ENCODE measurements at regions not wholly inside any gene's neighbourhood (a gene's known extent, or its start where the extent isn't known, plus 50 kb on each side); places are given as distances from the start of the nearest gene placed in this dataset.

GRCh38 chr3:103711670-103712069 is 1276.9 kb downstream of the ZPLD1 start:
- H3K27ac ChIP-seq = no peak overlapping the region
- no peaks in the 10 kb centered on the region for H3K27me3 ChIP-seq
- H3K4me3 ChIP-seq = no peak overlapping the region
- intact Hi-C loops (cut with DNase I; ENCODE audit: low total_unique reads) = no loop called here
- H3K4me1 ChIP-seq = no peaks in the 10 kb centered on the region
- no peaks in the 10 kb centered on the region for H3K36me3 ChIP-seq
- no peak for DNase-seq
- TF ChIP-seq CTCF (IDR thresholded peaks at IDR 0.05) (no peak), POLR2A (IDR thresholded peaks at IDR 0.05) (no peak)
- no peaks in the 10 kb centered on the region for H3K9me3 ChIP-seq

- TF ChIP-seq CTCF (IDR thresholded peaks at IDR 0.05) (no peak), POLR2A (IDR thresholded peaks at IDR 0.05) (no peak)
- Histone ChIP-seq H3K9me3 (no peaks in the 10 kb centered on the region), H3K4me3 (no peak overlapping the region), H3K36me3 (no peaks in the 10 kb centered on the region), H3K27me3 (no peaks in the 10 kb centered on the region), H3K4me1 (no peaks in the 10 kb centered on the region), H3K27ac (no peak overlapping the region)
- intact Hi-C loops (cut with DNase I; ENCODE audit: low total_unique reads) = no loop called here
- DNase-seq = no peak
Measured at GRCh38 chr3:103712320-103713008, 1277.6 kb downstream of the ZPLD1 start.

- Histone ChIP-seq H3K4me1 (no peaks in the 10 kb centered on the region), H3K4me3 (no peak overlapping the region), H3K27ac (no peak overlapping the region), H3K36me3 (peaks cover 0 to 3% of the 10 kb centered on the region in 2 donors), H3K27me3 (no peaks in the 10 kb centered on the region), H3K9me3 (no peaks in the 10 kb centered on the region)
- DNase-seq = no peak
- intact Hi-C loops (cut with DNase I; ENCODE audit: low total_unique reads) = no loop called here
- no peak for TF ChIP-seq CTCF (IDR thresholded peaks at IDR 0.05)
- TF ChIP-seq POLR2A (IDR thresholded peaks at IDR 0.05) = no peak
Measured at GRCh38 chr3:103729547-103729946, 1294.7 kb downstream of the ZPLD1 start.

GRCh38 chr3:103730744-103731143 is 1295.9 kb downstream of the ZPLD1 start:
- intact Hi-C loops (cut with DNase I; ENCODE audit: low total_unique reads) = no loop called here
- H3K36me3 ChIP-seq = peaks cover 0 to 3% of the 10 kb centered on the region in 2 donors
- no peaks in the 10 kb centered on the region for H3K4me1 ChIP-seq
- no peak for TF ChIP-seq CTCF (IDR thresholded peaks at IDR 0.05)
- TF ChIP-seq POLR2A (IDR thresholded peaks at IDR 0.05) = no peak
- no peak overlapping the region for H3K27ac ChIP-seq
- H3K9me3 ChIP-seq = no peaks in the 10 kb centered on the region
- no peak overlapping the region for H3K4me3 ChIP-seq
- DNase-seq = no peak
- no peaks in the 10 kb centered on the region for H3K27me3 ChIP-seq

GRCh38 chr3:103752986-103753385 is 1318.2 kb downstream of the ZPLD1 start:
- intact Hi-C loops (cut with DNase I; ENCODE audit: low total_unique reads) = no loop called here
- Histone ChIP-seq H3K27ac (no peak overlapping the region), H3K9me3 (no peaks in the 10 kb centered on the region), H3K36me3 (no peaks in the 10 kb centered on the region), H3K4me3 (no peak overlapping the region), H3K27me3 (no peaks in the 10 kb centered on the region), H3K4me1 (no peaks in the 10 kb centered on the region)
- TF ChIP-seq CTCF (IDR thresholded peaks at IDR 0.05) (no peak), POLR2A (IDR thresholded peaks at IDR 0.05) (no peak)
- no peak for DNase-seq
